Stimulated activated CD4-positive, alpha-beta T cell treated with anti-CD3 and anti-CD28 coated beads, Interleukin-12 subunit alpha, Interleukin-12 subunit beta, amount 100 ng/mL, for 24 hours (primary cell): ENCODE measurements at regions not wholly inside any gene's neighbourhood (a gene's known extent, or its start where the extent isn't known, plus 50 kb on each side); places are given as distances from the start of the nearest gene placed in this dataset.

ENCODE experiments used
- DNase-seq, 2 experiments: peaks; one replicate each; pipeline ENCODE4 v3.0.0-alpha.2; 2020; ENCODE audit warnings: low read depth in 2 of 2

DNA sequence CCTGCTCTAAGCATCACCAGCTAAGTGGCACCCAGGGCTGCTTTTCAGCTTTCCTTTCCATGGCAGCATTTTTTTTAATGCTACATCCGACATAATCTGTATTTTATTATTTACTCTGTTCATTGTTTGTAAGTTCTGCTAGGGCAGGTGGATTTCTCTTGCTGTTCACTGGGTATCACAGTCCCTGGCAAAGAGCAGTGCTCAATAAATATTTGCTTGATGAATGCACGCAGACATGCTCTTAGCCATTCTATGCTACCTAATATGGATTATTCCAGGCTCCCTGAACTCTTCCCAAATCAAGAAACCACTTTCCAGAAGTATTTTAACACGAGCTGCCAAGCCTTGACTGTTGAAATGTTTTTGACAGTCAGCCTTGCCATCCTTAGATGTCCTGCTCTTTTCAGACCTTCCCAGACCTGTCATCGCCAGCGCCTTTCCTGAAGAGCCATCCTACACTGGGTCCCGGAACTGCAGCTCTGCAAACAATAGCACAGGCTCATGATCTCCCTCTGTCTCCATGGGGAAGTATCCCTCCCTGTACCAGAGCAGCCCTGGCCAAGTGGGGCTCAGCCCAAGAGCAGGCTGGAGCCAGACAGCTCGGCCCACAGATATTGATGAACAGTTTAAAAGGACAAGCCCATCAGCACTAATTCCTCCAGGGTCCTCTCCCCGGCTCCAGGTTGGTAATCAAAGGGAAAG is 136.5 kb upstream of the CDH4 start:
- no peak for DNase-seq

DNA sequence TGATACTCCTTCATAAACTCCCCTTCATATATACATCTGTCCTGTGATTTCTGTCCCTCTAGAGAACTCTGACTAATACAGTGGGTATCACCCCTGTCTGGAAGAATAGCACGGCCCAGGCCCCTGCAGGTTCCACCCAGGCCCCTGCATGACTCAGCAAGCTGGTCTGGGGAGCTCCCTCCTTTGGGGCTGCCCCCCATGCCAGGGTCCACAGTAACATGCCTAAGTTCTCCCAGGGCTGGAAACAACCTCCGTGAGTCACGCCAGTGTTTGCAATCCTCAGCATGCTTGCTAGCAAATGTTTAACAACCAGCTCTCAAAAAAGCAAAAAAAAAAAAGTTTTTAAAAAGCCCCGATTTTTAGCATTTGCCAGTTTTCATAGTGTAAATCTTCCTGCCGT is 134.3 kb upstream of the CDH4 start:
- DNase-seq = no peak

DNA sequence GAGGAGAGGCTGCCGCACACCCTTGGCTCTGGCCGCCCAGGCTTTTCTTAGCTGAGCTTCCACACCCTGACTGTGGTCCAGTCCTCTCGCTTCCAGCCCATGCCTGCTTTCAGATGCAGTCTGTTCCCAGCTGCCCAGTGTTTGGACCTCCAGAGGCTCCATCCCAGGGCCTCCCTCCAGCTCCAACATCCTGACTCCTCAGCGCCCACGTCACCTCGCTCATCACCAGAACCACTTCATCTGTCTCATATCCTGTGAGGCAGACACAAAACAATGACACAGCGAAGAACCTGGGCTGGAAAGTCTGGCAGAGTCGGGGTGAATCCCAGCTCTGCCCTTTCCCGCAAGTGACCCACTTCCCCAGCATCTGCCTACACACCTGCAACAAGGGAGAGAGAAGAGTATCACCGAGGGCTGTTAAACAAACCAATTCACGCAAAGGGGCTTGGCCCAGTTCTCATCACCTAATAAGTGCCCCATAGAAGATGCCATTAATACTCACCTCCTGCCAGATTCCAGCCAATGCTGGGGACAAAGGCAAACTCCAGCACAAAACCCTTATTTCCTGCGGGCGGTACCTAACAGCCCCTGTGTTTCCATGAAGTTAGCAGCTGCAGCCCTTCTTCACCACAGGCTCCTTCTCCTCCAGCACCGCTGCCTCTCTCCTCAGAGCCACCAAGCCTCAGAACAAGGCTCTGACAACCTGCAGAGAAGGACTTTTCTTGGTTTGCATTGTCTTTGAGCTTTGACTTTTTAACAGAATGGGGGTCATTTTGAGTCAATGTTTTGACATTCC is 133.4 kb upstream of the CDH4 start:
- DNase-seq = no peak

DNA sequence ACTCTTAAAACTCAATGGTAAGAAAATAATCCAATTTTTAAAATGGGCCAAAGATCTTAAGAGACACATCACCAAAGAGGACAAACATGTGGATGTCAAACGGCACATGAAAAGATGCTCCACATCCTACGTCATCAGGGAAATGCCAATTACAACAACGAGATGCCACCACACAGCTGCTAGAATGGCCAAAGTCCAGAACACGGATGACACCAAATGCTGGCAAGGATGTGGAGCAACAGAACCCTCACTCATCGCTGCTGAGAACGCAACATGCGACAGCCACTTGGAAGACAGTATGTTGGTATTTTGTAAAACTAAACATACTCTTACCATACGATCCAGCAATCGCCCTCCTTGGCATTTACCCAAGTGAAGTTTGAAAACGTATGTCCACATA is 132.8 kb upstream of the CDH4 start:
- DNase-seq = no peak

DNA sequence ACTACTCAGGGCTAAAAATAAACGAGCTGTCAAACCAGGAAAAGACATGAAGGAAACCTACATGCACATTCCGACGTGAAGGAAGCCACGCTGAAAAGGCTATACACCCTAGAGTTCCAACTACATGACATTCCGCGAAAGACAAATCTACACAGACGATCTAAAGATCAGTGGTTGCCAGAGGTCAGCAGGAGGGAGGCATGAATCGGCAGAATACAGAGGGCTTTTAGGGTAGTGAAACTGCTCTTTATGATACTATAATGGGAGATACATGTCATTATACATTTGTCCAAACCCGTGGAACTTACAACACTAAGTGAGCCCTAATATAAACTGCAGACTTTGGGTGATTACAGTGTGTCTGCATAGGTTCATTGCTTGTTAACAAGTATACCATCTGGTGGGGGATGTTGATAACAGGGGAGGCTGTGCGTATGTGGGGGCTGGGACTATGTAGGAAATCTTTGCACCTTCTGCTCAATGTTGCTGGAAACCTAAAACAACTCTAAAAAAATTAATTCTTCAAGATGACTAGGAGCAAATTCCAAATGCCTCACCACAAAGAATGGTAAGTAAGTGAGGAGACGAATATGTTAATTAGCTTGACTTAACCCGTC is 132.2 kb upstream of the CDH4 start:
- DNase-seq = no peak

DNA sequence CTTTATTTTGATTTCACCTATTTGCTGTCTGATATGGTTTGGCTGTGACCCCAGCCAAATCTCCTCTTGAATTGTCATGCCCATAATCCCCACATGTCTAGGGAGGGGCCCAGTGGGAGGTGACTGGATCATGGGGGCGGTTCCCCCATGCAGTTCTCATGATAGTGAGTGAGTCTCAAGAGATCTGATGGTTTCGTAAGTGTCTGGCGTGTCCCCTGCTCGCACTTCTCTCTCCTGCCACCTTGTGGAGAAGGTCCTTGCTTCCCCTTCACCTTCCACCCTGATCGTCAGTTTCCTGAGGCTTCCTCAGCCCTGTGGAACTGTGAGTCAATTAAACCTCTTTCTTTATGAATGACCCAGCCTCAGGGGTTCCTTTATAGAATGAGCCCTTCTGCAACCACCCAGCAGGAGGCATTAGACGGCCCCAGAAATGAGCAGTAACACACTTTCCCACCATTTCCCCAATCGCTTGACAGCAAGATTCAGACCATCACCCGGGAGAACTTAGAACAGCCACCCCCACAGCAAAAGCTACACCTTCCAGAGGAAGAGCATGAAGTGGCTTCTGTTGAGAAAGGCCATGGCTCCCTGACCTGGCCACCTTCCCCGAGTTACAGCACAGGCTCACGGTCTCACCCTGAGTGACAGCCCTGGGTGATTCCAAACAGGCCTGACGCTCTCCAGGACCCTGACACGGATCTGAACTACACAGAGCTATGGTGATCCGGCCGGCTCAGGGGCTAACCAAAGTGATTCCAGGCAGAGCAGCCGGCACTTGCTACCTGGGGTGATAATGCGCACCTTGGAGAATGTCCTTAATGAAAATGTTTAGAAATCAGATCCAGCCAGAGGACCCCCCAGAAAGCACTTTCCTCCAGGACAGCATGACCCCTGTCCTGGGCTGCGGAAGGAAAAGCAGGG is 131.2 kb upstream of the CDH4 start:
- DNase-seq = peak; percentile 2 to 11

DNA sequence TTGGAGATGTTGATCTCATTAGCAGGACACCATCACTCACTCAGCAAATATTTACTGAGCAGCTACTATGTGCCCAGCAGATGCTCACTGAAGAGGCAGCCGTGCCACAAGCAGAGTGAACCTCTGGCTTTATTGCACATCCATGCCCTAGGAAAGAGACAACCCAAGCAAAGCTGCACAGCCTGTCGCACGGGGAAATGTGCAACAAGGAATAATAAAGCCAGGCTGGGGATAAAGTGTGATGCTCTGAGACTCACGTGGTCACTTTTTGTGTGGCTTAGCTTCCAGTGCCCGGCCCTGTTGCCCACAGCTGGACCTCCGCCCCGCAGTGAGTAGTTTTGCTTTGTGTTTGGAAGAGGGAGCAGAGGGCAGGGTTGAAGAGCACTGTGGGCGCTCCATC is 130.4 kb upstream of the CDH4 start:
- DNase-seq = no peak

DNA sequence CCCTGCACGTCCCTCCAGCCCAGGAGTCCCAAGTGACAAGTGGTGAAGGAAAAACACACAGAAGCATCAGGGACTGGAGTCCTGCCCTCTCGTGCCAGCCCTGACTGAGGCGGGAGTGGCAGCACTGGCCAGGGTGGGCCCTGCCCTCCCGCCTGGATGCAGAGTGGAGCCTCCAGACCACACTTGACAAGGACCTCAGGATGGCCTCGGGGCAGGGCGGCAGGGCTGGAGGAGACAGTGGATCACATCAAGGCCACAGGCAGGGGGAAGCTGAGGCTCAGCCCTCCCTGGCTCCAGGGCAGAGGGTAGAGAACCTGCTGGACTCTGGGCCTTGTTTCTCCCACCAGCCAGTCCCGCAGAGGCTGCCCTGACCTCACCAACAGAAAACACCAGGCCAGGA is 128.8 kb upstream of the CDH4 start:
- no peak for DNase-seq

DNA sequence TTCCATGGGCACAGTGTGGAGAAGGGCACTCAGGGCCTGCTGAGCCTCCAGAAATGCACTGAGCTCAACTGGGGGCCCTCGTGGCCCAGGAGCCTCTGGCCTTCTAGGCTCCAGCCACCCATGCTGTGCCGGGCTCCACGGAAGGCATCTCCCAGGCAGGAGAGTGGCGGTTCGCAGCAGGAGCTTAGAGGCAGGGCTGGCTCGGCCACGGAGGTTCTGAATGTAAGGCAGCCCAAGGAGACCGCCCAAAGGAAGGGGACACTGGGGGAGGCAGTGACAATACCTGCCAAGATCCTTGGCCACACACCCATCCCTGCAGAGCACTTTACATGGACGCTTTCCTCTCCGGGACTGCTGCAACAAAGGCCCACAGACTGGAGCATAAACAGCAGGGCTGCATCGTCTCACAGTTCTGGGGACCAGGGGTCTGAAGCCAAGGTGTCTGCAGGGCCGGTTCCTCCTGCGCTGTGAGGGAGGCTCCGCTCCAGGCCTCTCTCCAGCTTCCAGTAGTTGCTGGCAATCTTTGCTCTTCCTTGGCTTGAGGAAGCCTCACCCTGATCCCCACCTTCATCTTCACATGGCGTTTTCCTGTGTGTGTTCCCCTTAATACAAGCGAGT is 128.2 kb upstream of the CDH4 start:
- DNase-seq = no peak

DNA sequence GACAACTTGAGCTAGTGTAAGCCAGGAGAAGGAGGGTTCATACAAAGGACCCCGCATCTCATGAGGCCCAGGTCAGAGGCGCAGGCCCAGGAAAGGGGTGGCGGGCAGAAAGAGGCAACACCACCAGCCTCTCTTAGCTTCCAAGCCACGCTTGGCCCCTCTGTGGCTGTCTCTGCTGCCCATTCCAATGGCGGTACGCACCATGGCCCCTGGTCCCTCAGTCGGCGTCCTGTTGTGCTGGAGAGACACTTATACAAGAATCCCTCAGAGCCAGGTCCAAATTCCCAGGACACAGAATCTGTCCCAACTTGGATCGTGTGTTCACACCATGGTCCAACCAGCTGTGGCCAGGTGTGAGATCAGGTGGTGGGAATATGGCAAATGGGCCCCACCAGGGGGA is 127.0 kb upstream of the CDH4 start:
- DNase-seq = no peak

DNA sequence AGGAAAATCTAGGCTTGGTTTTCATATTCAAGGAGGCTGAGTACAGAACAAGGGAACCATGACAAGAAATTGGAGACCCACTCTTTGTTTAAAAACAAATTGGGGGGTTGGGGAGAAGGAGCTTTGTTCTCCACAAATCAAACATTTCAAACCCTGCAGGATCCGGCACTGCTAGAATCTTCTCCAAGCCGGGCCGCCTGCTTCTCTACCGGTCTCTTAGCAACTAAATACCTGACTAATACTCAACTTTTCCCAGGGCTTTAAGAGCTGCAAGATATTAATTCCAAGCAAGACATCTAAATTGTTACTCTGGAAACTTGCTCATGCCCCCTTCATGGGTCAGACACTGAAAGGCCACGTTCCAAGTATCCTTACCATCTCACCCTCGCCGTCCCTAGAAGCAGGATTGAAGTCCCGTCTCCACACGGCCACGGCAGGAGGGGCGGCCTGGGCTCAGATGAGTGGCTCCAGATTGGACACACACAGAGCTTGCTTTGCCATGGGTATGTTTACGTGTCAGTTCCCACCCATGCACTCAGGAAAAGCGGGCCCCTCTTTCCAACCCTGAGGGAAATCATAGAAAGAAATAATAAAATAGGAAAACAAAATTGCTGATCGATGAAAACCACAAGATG is 126.4 kb upstream of the CDH4 start:
- DNase-seq = no peak

DNA sequence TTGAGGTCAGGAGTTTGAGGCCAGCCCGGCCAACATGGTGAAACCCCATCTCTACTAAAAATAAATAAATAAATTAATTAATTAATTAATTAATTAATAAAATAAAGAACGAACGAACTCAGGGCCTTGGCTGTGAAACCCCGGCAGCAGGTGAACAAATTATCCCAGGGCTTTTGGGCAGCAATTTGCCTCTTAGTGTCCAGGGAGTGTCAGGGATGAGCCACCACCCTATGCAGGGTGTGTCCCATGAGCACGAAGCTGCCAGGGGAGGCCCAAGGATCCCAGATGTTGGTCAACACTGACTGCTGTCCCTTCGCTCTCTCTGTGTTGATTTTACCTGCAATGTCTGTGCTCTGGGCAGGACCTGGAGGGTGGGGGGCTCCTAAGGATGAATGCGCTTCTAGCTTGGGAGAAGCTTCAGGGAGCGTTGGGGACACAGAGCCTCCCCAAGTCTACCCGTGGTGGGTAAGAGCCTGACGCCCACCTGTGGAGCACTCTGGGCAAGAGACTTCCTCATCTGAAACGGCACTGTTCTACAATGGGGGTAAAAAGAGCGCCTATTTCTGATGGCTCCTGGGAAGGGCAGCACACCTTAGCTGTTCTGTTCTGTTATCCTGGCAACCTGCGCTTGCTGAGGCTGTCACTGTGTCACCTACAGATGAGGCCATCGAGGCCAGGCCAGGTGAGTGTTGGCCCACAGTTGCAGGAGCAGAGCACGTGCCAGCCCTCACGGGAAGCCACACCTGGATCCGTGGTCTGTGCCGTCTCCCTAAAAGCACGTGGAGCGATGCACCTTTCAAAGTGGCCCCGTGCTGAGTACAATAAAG is 125.5 kb upstream of the CDH4 start:
- no peak for DNase-seq

DNA sequence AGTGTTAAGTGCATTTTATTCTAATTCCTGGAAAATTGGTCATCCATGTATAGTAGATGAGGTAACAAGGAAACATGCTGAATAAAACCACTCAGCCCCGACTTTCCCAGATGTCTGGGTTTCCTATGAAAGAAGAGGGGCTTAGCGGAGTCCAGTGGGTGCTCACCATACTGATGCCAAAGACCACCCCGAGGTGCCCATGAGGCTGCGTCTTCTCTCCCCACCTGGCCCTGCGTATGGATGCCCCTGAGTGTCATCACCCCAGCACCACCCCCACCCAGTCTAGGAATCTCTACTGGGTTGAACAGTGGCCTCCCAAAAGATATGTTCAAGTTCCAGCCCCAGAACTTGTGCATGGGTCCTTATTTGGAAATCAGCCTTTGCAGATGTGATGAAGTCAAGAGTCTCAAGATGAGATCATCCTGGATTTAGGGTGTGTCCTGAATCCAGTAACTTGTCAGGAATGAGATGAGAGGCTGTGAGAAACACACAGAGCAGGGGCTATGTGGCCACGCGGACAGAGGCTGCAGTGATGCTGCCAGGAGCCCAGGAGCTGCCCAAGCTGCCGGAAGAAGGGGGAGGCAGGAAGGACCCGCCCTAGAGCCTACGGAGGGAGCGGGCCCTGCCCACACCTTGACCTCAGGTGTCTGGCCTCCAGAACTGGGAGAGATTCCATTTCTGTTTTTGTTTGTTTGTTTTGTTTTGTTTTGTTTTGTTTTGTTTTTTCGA is 124.6 kb upstream of the CDH4 start:
- no peak for DNase-seq

DNA sequence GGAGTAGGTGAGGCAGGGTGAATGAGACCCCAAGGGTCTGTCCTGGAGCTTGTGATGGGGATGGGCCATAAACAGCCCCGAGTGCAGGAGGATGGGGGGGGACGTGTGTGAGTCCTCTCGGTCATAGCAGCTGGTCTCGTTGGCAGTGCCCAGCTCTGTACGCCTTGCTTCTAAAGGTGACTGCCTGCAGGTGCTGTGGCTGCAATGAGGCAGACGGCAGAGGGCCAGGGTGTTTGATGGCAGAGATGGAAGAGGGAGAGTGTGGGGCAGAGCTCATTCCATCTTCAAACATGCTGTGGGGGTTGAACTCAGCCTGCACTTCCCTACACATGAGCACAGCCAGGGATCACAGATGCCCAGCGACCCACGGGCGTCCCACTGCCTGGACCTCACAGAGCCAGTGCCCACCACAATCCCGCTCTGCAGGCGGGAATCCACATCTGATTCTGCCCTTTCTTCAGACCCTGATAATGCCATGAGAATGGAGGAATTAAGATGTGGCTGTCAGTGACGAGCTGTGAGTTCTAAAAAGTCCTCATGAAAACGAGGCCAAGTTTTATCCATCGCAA is 123.3 kb upstream of the CDH4 start:
- DNase-seq = no peak

DNA sequence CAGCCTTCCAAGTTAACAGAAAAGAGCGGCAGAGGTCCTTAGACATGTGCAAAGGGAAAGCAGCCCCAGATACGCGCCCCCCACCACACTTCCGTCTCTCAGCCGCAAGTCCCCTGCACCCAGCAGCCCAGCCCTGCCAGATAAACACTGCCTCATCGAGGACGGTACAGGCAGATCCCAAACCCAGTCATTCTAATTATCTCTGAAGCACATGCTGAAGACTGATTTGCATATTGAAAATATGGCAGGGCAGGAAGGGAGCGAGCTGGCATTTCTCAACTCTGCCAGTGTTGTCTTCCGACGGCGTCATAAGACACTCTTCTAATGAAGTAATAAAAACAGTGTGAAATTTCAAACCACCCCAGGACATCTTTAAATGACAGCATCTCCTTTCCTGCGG is 122.8 kb upstream of the CDH4 start:
- DNase-seq = no peak

DNA sequence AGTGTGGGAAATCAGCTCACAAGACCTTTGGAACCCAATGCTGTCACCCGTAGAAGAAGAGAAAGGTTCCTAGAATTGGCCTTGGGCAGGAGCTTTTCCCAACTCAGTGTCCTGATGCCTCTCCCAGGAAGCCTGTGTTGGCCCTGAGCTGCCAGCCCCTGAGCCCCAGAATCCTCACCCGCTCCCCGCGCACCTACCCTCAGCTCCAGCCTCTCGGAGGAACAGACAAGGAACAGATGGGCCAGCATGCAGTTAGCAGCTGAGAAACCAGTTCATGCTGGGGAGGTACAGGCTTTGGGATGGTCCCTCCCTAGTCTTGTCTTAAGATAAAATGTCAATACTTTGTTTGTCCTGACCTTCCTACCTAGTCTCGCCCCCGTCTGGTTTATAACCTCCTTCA is 121.9 kb upstream of the CDH4 start:
- no peak for DNase-seq

DNA sequence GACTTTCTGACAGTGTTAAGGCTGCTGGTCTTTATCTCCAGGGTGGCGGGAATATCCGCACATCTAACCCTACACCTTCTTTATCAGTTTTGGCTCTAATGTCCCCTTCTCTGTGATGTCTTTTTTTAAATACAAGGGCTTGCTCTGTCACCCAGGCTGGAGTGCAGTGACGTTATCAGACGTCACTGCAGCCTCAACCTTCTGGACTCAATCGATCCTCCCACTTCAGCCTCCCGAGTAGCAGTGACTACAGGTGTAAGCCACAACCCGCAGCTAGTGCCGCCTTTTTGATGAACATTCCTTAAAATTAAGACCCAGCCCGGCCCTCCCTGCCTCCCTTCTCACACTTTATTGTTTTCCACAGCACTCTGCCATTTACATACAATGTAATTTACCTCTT is 120.1 kb upstream of the CDH4 start:
- no peak for DNase-seq

DNA sequence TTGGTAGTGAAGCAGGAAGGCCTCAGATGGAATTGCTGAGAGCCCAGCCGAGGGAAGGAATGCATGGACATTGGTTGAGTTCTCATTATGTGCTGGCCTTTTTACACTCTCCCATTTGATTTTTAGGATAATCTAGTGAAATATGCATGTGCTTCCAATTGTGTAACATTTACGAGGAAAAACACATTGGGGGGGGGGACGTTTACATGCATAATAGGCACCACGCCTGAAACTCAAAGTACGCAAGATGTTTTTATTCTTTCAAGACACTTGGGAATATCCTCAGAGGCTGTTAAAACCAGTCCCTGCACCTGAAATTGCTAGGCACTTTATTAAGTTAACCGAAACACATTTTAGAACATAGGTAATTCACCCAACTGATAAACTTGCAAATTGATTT is 118.5 kb upstream of the CDH4 start:
- DNase-seq = no peak
